GM12878 (cell line): ENCODE measurements at regions not wholly inside any gene's neighbourhood (a gene's known extent, or its start where the extent isn't known, plus 50 kb on each side); places are given as distances from the start of the nearest gene placed in this dataset.

Source experiments
- ATAC-seq: fragments of 200-7000 bp; cut with Tn5 transposase; 3 replicates; pipeline ENCODE4 v1.9.1; 2020; ENCODE audit warnings: mild to moderate bottlenecking, moderate library complexity
- BruUV-seq: library from RNA; stranded (reverse); fragments of 400-500 nt; replicated peaks from 2 replicates; lab custom pipeline; 2021; lab: Mats Ljungman, UMichigan
- CTCF ChIA-PET: fragments of 300-600 bp; sonication (Branson Sonifier 250); formaldehyde crosslinking; extraction: SDS; loops from one replicate; lab custom pipeline; 2021; ENCODE audit warnings: inconsistent platforms; lab: Yijun Ruan, JAX
- POLR2A ChIA-PET: fragments of 350-600 bp; formaldehyde crosslinking; extraction: SDS; loops from one replicate; lab custom pipeline; 2021; ENCODE audit warnings: inconsistent platforms; lab: Charles Lee
- RAD21 ChIA-PET: fragments of 300-600 bp; sonication (Branson Sonifier 250); formaldehyde crosslinking; loops from one replicate; lab custom pipeline; 2023; ENCODE audit warnings: antibody characterized with exemption; ENCODE audit not compliant: unreplicated experiment; lab: Charles Lee
- SMC1A ChIA-PET: fragments of 300-600 bp; sonication (Branson Sonifier 250); formaldehyde crosslinking; loops from one replicate; lab custom pipeline; 2023; ENCODE audit not compliant: unreplicated experiment, uncharacterized antibody; lab: Charles Lee
- DNase-seq: peaks from one replicate; pipeline ENCODE4 v3.0.0-alpha.2; 2011; ENCODE audit warnings: low read depth, low spot score
- FAIRE-seq: peaks from 3 replicates; lab custom pipeline; 2011; peaks lifted over from hg19 to GRCh38; lab: Jason Lieb, UNC
- H2AFZ ChIP-seq: 2 replicates; pipeline ENCODE4 v1.6.0; 2011; ENCODE audit warnings: low read depth, low read length, control low read depth; ENCODE audit not compliant: control insufficient read depth
- H3K27ac ChIP-seq: 2 replicates; pipeline ENCODE4 v1.5.1; 2011; ENCODE audit warnings: control low read depth; ENCODE audit not compliant: control insufficient read depth, insufficient read depth
- H3K27me3 ChIP-seq, 2 experiments: replicated peaks in 1 of 2; 2 replicates each; pipeline versions ENCODE4 v1.6.0 to v1.6.1; 2011; ENCODE audit warnings: low read length in 1 of 2; ENCODE audit not compliant: control insufficient read depth in 2 of 2, insufficient read depth in 2 of 2
- H3K36me3 ChIP-seq, 2 experiments: 2 replicates each; pipeline ENCODE4 v1.5.1; 2011; ENCODE audit warnings: low read length in 1 of 2; ENCODE audit not compliant: control insufficient read depth in 2 of 2, insufficient read depth in 2 of 2
- H3K4me1 ChIP-seq: 2 replicates; pipeline ENCODE4 v1.6.1; 2011; ENCODE audit warnings: mild to moderate bottlenecking, low read length, moderate library complexity, mixed read lengths; ENCODE audit not compliant: control insufficient read depth, insufficient read depth
- H3K4me2 ChIP-seq: 2 replicates; pipeline ENCODE4 v1.6.0; 2011; ENCODE audit warnings: control low read depth; ENCODE audit not compliant: control insufficient read depth, insufficient read depth
- H3K4me3 ChIP-seq: fragments of 200-600 bp; sonication (generic); 2 replicates; pipeline ENCODE4 v1.5.1; 2016
- H3K79me2 ChIP-seq: 2 replicates; pipeline ENCODE4 v1.6.0; 2011; ENCODE audit warnings: low read length; ENCODE audit not compliant: control insufficient read depth, insufficient read depth
- H3K9ac ChIP-seq: 2 replicates; pipeline ENCODE4 v1.8.0; 2011; ENCODE audit warnings: low read length, control low read depth, mixed read lengths; ENCODE audit not compliant: control insufficient read depth, insufficient read depth
- H3K9me3 ChIP-seq: replicated peaks from 3 replicates; pipeline ENCODE4 v1.5.1; 2011; ENCODE audit warnings: mild to moderate bottlenecking, low read length; ENCODE audit not compliant: control insufficient read depth, insufficient read depth
- H4K20me1 ChIP-seq: 2 replicates; pipeline ENCODE4 v1.6.0; 2011; ENCODE audit not compliant: control insufficient read depth, insufficient read depth
- CBFB ChIP-seq: IDR thresholded peaks from 2 replicates; pipeline ENCODE4 v1.6.1; 2016; ENCODE audit warnings: antibody characterized with exemption, low read depth
- ETV6 ChIP-seq, 2 experiments: fragments of 450-650 bp in 1 of 2; IDR thresholded peaks in 1 of 2; conservative IDR thresholded peaks in 1 of 2; 2 replicates each; pipeline ENCODE4 v1.6.1; 2014; ENCODE audit warnings: antibody characterized with exemption in 1 of 2, borderline replicate concordance in 1 of 2, low read depth in 1 of 2, mild to moderate bottlenecking in 1 of 2, moderate library complexity in 1 of 2
- KAT2A ChIP-seq: conservative IDR thresholded peaks from 2 replicates; pipeline ENCODE4 v1.6.1; 2011; ENCODE audit warnings: low read depth, low read length; ENCODE audit not compliant: control insufficient read depth
- PAX5 ChIP-seq: IDR thresholded peaks from 2 replicates; pipeline ENCODE4 v1.6.1; 2011; ENCODE audit warnings: low read depth, low read length, borderline replicate concordance
- RB1 ChIP-seq: fragments of 450-650 bp; formaldehyde crosslinking; IDR thresholded peaks from 2 replicates; pipeline ENCODE4 v1.6.1; 2017; ENCODE audit warnings: mild to moderate bottlenecking, borderline replicate concordance
- RCOR1 ChIP-seq: conservative IDR thresholded peaks from 2 replicates; pipeline ENCODE4 v1.6.1; 2012; ENCODE audit warnings: low read depth, low read length, improper control_type of control experiment
- TCF3 ChIP-seq: IDR thresholded peaks from 2 replicates; pipeline ENCODE4 v1.6.1; 2012; ENCODE audit warnings: low read depth, mild to moderate bottlenecking, low read length, borderline replicate concordance; ENCODE audit not compliant: insufficient read depth
- ZNF274 ChIP-seq: IDR thresholded peaks from one replicate; pipeline ENCODE4 v1.8.0; 2011; ENCODE audit not compliant: insufficient read length, insufficient read depth
- WGBS: methylation state at CpG from one replicate; pipeline ENCODE4 v1.1.6; 2016; ENCODE audit warnings: low lambda C conversion rate; ENCODE audit not compliant: insufficient replicate concordance, insufficient coverage; ENCODE audit errors: missing lambda C conversion rate; 5-methylcytosine and 5-hydroxymethylcytosine counted together
- in situ Hi-C: fragments of 300-500 bp; cut with MboI; formaldehyde crosslinking; loops from 9 replicates; pipeline ENCODE4 v1.14.3; 2018; ENCODE audit warnings: mixed read lengths
- intact Hi-C: fragments of 100-400 bp; cut with micrococcal nuclease; formaldehyde crosslinking; loops from one replicate; pipeline ENCODE4 v1.14.2; 2022; ENCODE audit not compliant: unreplicated experiment
- TF ChIP-seq, protein P1 (sequence below): fragments of 450-650 bp; IDR thresholded peaks from 2 replicates; pipeline ENCODE4 v1.6.1; 2017; ENCODE audit warnings: mild to moderate bottlenecking, moderate library complexity
- TF ChIP-seq, protein P2 (sequence below): fragments of 450-650 bp; IDR thresholded peaks from 2 replicates; pipeline ENCODE4 v1.6.1; 2016; ENCODE audit warnings: mild to moderate bottlenecking
- TF ChIP-seq, protein P3 (sequence below): fragments of 450-650 bp; IDR thresholded peaks from 2 replicates; pipeline ENCODE4 v1.6.1; 2017; ENCODE audit warnings: borderline replicate concordance
- TF ChIP-seq, protein P4 (sequence below): IDR thresholded peaks from 2 replicates; pipeline ENCODE4 v1.6.1; 2011; ENCODE audit warnings: borderline replicate concordance, low read depth, mild to moderate bottlenecking, moderate library complexity, low read length; ENCODE audit not compliant: insufficient read depth, poor library complexity, severe bottlenecking

DNA sequence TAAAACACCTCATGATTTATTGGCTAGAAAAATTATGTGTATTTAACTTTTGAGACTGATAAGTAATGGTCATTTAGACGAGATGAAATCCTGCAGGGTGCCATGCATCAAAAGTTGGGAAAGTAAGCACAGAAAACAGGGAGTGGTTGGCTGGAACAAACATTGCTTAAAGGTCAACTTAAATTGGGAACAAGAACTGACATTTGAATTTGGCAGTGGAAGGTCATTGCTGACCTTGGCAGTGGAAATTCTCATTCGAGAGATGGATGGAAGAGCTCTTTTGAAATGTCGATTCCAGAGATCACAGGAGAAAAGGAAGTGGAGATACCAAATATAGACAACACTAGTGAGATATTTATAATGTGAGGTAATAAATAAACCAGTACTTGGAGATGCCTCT lies 572.8 kb downstream of the TRAM1L1 start:
- H2AFZ ChIP-seq, result no peak overlapping the region
- H4K20me1 ChIP-seq, result no peaks in the 10 kb centered on the region
- H3K4me1 ChIP-seq, result no peaks in the 10 kb centered on the region
- no peak overlapping the region for H3K9ac ChIP-seq
- ChIA-PET SMC1A (no interaction called here), RAD21 (no interaction called here), CTCF (no interaction called here), POLR2A (no interaction called here)
- no peaks in the 10 kb centered on the region for H3K9me3 ChIP-seq
- no peak overlapping the region for H3K4me3 ChIP-seq
- H3K36me3 ChIP-seq, result no peaks in the 10 kb centered on the region
- no TSS peak for BruUV-seq
- WGBS, result 13% methylated on average over 3 of the region's 3 CpGs
- no peak for ATAC-seq
- no peak overlapping the region for H3K4me2 ChIP-seq
- H3K27ac ChIP-seq, result no peak overlapping the region
- in situ Hi-C loops, result no loop called here
- TF ChIP-seq, protein P1, sequence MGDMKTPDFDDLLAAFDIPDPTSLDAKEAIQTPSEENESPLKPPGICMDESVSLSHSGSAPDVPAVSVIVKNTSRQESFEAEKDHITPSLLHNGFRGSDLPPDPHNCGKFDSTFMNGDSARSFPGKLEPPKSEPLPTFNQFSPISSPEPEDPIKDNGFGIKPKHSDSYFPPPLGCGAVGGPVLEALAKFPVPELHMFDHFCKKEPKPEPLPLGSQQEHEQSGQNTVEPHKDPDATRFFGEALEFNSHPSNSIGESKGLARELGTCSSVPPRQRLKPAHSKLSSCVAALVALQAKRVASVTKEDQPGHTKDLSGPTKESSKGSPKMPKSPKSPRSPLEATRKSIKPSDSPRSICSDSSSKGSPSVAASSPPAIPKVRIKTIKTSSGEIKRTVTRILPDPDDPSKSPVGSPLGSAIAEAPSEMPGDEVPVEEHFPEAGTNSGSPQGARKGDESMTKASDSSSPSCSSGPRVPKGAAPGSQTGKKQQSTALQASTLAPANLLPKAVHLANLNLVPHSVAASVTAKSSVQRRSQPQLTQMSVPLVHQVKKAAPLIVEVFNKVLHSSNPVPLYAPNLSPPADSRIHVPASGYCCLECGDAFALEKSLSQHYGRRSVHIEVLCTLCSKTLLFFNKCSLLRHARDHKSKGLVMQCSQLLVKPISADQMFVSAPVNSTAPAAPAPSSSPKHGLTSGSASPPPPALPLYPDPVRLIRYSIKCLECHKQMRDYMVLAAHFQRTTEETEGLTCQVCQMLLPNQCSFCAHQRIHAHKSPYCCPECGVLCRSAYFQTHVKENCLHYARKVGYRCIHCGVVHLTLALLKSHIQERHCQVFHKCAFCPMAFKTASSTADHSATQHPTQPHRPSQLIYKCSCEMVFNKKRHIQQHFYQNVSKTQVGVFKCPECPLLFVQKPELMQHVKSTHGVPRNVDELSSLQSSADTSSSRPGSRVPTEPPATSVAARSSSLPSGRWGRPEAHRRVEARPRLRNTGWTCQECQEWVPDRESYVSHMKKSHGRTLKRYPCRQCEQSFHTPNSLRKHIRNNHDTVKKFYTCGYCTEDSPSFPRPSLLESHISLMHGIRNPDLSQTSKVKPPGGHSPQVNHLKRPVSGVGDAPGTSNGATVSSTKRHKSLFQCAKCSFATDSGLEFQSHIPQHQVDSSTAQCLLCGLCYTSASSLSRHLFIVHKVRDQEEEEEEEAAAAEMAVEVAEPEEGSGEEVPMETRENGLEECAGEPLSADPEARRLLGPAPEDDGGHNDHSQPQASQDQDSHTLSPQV, result no peak
- TF ChIP-seq TCF3 (no peak), ZNF274 (no peak), PAX5 (no peak), ETV6 (conservative IDR thresholded peaks at IDR 0.05 in 1 of 2, IDR thresholded peaks at IDR 0.05 in 1 of 2; ENCODE audit: borderline replicate concordance in 1 of 2, low read depth in 1 of 2) (no peak), RB1 (no peak), KAT2A (no peak), CBFB (no peak), RCOR1 (no peak)
- TF ChIP-seq, protein P2, sequence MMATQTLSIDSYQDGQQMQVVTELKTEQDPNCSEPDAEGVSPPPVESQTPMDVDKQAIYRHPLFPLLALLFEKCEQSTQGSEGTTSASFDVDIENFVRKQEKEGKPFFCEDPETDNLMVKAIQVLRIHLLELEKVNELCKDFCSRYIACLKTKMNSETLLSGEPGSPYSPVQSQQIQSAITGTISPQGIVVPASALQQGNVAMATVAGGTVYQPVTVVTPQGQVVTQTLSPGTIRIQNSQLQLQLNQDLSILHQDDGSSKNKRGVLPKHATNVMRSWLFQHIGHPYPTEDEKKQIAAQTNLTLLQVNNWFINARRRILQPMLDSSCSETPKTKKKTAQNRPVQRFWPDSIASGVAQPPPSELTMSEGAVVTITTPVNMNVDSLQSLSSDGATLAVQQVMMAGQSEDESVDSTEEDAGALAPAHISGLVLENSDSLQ, result no peak
- TF ChIP-seq, protein P3, sequence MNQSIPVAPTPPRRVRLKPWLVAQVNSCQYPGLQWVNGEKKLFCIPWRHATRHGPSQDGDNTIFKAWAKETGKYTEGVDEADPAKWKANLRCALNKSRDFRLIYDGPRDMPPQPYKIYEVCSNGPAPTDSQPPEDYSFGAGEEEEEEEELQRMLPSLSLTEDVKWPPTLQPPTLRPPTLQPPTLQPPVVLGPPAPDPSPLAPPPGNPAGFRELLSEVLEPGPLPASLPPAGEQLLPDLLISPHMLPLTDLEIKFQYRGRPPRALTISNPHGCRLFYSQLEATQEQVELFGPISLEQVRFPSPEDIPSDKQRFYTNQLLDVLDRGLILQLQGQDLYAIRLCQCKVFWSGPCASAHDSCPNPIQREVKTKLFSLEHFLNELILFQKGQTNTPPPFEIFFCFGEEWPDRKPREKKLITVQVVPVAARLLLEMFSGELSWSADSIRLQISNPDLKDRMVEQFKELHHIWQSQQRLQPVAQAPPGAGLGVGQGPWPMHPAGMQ, result no peak
- TF ChIP-seq, protein P4, sequence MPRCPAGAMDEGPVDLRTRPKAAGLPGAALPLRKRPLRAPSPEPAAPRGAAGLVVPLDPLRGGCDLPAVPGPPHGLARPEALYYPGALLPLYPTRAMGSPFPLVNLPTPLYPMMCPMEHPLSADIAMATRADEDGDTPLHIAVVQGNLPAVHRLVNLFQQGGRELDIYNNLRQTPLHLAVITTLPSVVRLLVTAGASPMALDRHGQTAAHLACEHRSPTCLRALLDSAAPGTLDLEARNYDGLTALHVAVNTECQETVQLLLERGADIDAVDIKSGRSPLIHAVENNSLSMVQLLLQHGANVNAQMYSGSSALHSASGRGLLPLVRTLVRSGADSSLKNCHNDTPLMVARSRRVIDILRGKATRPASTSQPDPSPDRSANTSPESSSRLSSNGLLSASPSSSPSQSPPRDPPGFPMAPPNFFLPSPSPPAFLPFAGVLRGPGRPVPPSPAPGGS, result no peak
- no peak for DNase-seq
- intact Hi-C loops, result no loop called here
- no peaks in the 10 kb centered on the region for H3K27me3 ChIP-seq
- FAIRE-seq, result no peak
- H3K79me2 ChIP-seq, result no peaks in the 10 kb centered on the region
